ENCODE measurements at regions not wholly inside any gene's neighbourhood (a gene's known extent, or its start where the extent isn't known, plus 50 kb on each side); places are given as distances from the start of the nearest gene placed in this dataset.
"Not testable (repeated sequence)": the region's sequence is repeated elsewhere in the genome, so short reads cannot be mapped to it uniquely, and the experiment has no call there.

GRCh38 chr1:94753171-94753972 is 66.8 kb upstream of the SLC44A3 start:
- peak overlapping the region in 1 of 2 donors; percentile 54 for H3K9ac ChIP-seq (ENCODE audit: low read depth in 1 of 2, low read length in 2 of 2)
- 64% methylated on average over 6 of the region's 6 CpGs for WGBS
- TF ChIP-seq NR2F2 (IDR thresholded peaks at IDR 0.05) (peak; percentile 85), MAX (IDR thresholded peaks at IDR 0.05) (peak; percentile 17), REST (IDR thresholded peaks at IDR 0.05) (peak; percentile 33), JUND (IDR thresholded peaks at IDR 0.05) (peak in 1 of 2 donors; percentile 15), FOXA2 (IDR thresholded peaks at IDR 0.05) (no peak), ZBTB33 (IDR thresholded peaks at IDR 0.05) (no peak), GABPA (IDR thresholded peaks at IDR 0.05 in 1 of 2, conservative IDR thresholded peaks at IDR 0.05 in 1 of 2) (no peak), SP1 (IDR thresholded peaks at IDR 0.05) (peak; percentile 68), RXRA (IDR thresholded peaks at IDR 0.05) (peak; percentile 86 to 94), HNF4G (IDR thresholded peaks at IDR 0.05) (no peak), EGR1 (IDR thresholded peaks at IDR 0.05; ENCODE audit: low read depth in 2 of 2) (no peak), TAF1 (conservative IDR thresholded peaks at IDR 0.05) (no peak), HNF4A (conservative IDR thresholded peaks at IDR 0.05) (peak; percentile 60 to 75), YY1 (IDR thresholded peaks at IDR 0.05) (peak; percentile 41), CTCF (IDR thresholded peaks at IDR 0.05; ENCODE audit: low read depth, low read length, missing input control) (no peak), FOXA1 (IDR thresholded peaks at IDR 0.05) (no peak), ATF3 (IDR thresholded peaks at IDR 0.05) (no peak), RAD21 (IDR thresholded peaks at IDR 0.05) (peak in 1 of 2 donors; percentile 53)
- H3K9me3 ChIP-seq (ENCODE audit: control insufficient read depth in 4 of 4, low read length in 3 of 4): no peaks in the 10 kb centered on the region
- no peaks in the 10 kb centered on the region for H3K27me3 ChIP-seq (ENCODE audit: control insufficient read depth in 4 of 4, insufficient read depth in 4 of 4, low read length in 3 of 4)
- H3K4me3 ChIP-seq (ENCODE audit: low read depth in 1 of 3, low read length in 3 of 3): no peak overlapping the region
- peaks cover 2 to 26% (median 17%) of the 10 kb centered on the region in 4 donors for H3K4me1 ChIP-seq (ENCODE audit: control insufficient read depth in 4 of 4, insufficient read depth in 4 of 4, low read length in 3 of 4)
- H3K36me3 ChIP-seq (ENCODE audit: control insufficient read depth in 4 of 4, insufficient read depth in 3 of 4, low read depth in 1 of 4, low read length in 3 of 4): no peaks in the 10 kb centered on the region
- peak overlapping the region; percentile 57 to 71 for H3K27ac ChIP-seq (ENCODE audit: low read depth in 1 of 2, low read length in 2 of 2)
- DNase-seq (ENCODE audit: low spot score): no peak

GRCh38 chr1:94751483-94751882 is 68.7 kb upstream of the SLC44A3 start:
- 98% methylated on average over 5 of the region's 5 CpGs for WGBS
- H3K9ac ChIP-seq (ENCODE audit: low read depth in 1 of 2, low read length in 2 of 2): not testable (repeated sequence)

More at GRCh38 chr1:94751483-94751882, 68.7 kb upstream of the SLC44A3 start:
- not testable (repeated sequence) for H3K4me3 ChIP-seq (ENCODE audit: low read depth in 1 of 3, low read length in 3 of 3); DNase-seq (ENCODE audit: low spot score); H3K9me3 ChIP-seq (ENCODE audit: control insufficient read depth in 4 of 4, low read length in 3 of 4); H3K36me3 ChIP-seq (ENCODE audit: control insufficient read depth in 4 of 4, insufficient read depth in 3 of 4, low read depth in 1 of 4, low read length in 3 of 4); H3K27me3 ChIP-seq (ENCODE audit: control insufficient read depth in 4 of 4, insufficient read depth in 4 of 4, low read length in 3 of 4); H3K27ac ChIP-seq (ENCODE audit: low read depth in 1 of 2, low read length in 2 of 2)
- peaks cover 2 to 26% (median 17%) of the 10 kb centered on the region in 4 donors for H3K4me1 ChIP-seq (ENCODE audit: control insufficient read depth in 4 of 4, insufficient read depth in 4 of 4, low read length in 3 of 4)

Data from liver (tissue), 8 donors.